ENCODE measurements at regions not wholly inside any gene's neighbourhood (a gene's known extent, or its start where the extent isn't known, plus 50 kb on each side); places are given as distances from the start of the nearest gene placed in this dataset.

DNA sequence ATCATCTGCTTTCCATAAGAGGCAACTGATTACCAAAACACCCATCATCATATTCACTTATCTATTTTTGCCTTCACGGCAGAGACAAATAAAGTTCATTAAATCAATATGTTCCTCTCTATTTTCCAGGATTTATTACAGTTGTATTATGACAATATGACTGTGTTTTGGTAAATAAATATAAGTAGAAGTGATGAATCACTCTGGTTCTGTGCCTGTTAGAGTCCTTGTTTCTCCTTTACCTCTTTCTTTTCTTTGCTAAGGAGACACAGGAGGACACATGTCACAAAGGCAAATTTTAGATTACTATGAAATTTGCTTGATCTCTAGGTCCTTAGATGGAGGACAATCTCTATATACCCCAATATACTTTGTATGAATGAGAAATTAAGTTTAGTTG is 152.6 kb upstream of the PLSCR5 start:
- ATAC-seq = no peak
- TF ChIP-seq, protein P1, sequence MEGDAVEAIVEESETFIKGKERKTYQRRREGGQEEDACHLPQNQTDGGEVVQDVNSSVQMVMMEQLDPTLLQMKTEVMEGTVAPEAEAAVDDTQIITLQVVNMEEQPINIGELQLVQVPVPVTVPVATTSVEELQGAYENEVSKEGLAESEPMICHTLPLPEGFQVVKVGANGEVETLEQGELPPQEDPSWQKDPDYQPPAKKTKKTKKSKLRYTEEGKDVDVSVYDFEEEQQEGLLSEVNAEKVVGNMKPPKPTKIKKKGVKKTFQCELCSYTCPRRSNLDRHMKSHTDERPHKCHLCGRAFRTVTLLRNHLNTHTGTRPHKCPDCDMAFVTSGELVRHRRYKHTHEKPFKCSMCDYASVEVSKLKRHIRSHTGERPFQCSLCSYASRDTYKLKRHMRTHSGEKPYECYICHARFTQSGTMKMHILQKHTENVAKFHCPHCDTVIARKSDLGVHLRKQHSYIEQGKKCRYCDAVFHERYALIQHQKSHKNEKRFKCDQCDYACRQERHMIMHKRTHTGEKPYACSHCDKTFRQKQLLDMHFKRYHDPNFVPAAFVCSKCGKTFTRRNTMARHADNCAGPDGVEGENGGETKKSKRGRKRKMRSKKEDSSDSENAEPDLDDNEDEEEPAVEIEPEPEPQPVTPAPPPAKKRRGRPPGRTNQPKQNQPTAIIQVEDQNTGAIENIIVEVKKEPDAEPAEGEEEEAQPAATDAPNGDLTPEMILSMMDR (IDR thresholded peaks at IDR 0.05) = no peak
- Histone ChIP-seq H3K9me3 (no peaks in the 10 kb centered on the region), H3K27ac (no peak overlapping the region), H3K4me1 (no peaks in the 10 kb centered on the region), H3K27me3 (ENCODE audit: low read depth) (no peaks in the 10 kb centered on the region), H3K36me3 (no peaks in the 10 kb centered on the region), H3K4me3 (no peak overlapping the region)
- intact Hi-C loops (cut with DNase I) = no loop called here
- no peak for DNase-seq

DNA sequence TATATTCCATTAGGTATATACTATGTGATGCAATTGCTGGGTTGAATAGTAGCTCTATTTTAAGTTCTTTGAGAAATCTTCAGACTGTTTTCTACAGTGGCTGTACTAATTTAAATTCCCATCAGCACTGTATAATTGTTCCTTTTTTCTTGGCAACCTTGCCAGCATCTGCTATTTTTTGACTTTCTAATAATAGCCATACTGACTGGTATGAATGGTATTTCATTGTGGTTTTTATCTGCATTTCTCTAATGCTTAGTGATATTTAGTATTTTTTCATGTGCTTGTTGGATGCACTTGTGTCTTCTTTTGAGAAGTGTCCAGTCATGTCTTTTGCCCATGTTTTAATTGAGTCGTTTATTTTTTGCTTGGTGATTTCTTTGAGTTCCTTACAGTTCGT is 145.1 kb upstream of the PLSCR5 start:
- intact Hi-C loops (cut with DNase I) = no loop called here
- H3K27ac ChIP-seq = no peak overlapping the region
- TF ChIP-seq, protein P1 (IDR thresholded peaks at IDR 0.05) = no peak
- DNase-seq (no peak), ATAC-seq (no peak)
- no peaks in the 10 kb centered on the region for H3K9me3 ChIP-seq
- no peak overlapping the region for H3K4me3 ChIP-seq
- no peaks in the 10 kb centered on the region for H3K27me3 ChIP-seq (ENCODE audit: low read depth)
- H3K36me3 ChIP-seq = no peaks in the 10 kb centered on the region
- no peaks in the 10 kb centered on the region for H3K4me1 ChIP-seq

DNA sequence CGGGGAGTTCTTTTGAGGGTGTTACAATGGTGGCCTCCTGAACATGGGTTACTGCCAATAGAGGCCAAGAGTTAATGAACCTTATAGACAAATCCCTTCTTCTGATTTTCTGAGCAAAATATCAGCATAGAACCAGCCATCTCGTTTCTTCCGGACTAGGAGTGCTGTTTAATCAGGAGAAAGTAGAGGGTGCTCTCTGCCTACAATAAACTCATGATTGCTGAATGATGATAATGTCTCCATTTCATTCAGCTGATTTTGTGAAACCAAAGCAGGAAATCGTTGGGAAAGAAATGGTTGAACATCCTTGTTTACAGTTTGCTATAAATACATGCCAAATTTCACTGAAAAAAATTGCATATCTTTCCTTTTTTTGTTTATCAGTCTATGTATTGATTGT is 142.8 kb upstream of the PLSCR5 start:
- Histone ChIP-seq H3K9me3 (no peaks in the 10 kb centered on the region), H3K36me3 (no peaks in the 10 kb centered on the region), H3K27ac (no peak overlapping the region), H3K27me3 (ENCODE audit: low read depth) (no peaks in the 10 kb centered on the region), H3K4me3 (no peak overlapping the region), H3K4me1 (no peaks in the 10 kb centered on the region)
- TF ChIP-seq, protein P1 (IDR thresholded peaks at IDR 0.05) = no peak
- intact Hi-C loops (cut with DNase I) = no loop called here
- DNase-seq = no peak
- ATAC-seq = no peak

DNA sequence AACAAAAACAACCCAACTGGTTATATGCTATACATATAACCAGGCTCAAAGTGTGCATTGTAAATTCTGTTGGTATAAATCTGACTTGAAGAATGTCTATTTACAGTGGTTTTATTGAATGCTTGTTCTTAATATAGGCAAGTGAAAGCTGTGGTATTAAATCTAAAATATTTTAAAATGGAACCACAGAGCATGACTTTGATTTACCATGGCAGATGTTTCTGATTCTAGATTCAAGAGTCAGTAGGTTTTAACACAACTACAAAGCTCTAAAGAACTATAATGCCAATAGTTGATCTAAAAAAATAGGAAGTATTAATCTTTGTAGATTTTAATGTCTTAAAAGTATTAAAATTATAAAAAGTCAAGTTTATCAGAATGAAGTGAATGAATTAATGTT is 141.9 kb upstream of the PLSCR5 start:
- no peak for DNase-seq
- no peaks in the 10 kb centered on the region for H3K27me3 ChIP-seq (ENCODE audit: low read depth)
- H3K4me1 ChIP-seq = no peaks in the 10 kb centered on the region
- no peaks in the 10 kb centered on the region for H3K9me3 ChIP-seq
- ATAC-seq = no peak
- TF ChIP-seq, protein P1 (IDR thresholded peaks at IDR 0.05) = no peak
- intact Hi-C loops (cut with DNase I) = no loop called here
- H3K36me3 ChIP-seq = no peaks in the 10 kb centered on the region
- H3K27ac ChIP-seq = no peak overlapping the region
- no peak overlapping the region for H3K4me3 ChIP-seq

DNA sequence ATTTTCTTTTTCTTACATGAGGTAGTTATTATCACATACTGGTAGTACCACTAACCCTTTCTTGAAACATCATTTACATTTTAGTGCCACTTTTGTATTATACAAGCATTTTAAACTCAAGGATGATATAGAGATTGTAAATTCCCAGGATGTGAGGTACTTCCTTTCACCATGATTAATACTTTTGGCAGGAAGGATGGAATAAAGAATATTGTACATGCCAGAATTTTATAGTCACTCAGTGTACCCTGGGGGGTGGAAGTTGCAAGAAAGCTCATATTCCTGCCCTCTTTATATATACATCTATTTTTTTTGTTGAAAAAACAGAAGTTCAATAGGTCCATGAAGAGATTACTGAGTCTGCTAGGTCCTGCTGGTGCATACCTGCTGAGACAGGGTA is 141.0 kb upstream of the PLSCR5 start:
- intact Hi-C loops (cut with DNase I) = no loop called here
- H3K4me1 ChIP-seq = no peaks in the 10 kb centered on the region
- no peak overlapping the region for H3K4me3 ChIP-seq
- ATAC-seq (no peak), DNase-seq (no peak)
- no peaks in the 10 kb centered on the region for H3K27me3 ChIP-seq (ENCODE audit: low read depth)
- TF ChIP-seq, protein P1 (IDR thresholded peaks at IDR 0.05) = no peak
- H3K9me3 ChIP-seq = no peaks in the 10 kb centered on the region
- no peaks in the 10 kb centered on the region for H3K36me3 ChIP-seq
- H3K27ac ChIP-seq = no peak overlapping the region

DNA sequence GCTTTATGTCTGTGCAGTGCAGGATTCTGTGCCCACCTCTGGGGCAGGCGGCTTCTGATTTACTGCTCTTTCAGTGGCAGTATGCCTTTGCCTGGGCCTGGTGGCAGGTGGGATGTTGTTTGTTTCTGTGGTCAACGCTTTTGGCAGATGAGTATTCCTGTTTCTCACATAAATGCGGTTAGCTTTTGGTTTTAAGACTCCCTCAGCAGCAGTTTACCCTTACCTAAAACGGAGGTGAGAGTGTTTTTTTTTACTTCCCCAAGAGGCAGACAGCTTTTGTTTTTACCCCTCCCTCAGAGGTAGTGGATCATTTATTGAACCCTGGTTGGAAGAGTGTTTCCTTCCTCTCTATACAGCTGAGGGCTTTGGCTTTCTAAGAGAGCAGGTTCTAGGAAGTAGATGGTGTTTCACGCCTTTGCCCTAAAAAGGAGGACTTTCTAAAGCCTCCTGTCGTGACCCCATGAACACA is 134.1 kb upstream of the PLSCR5 start:
- Histone ChIP-seq H3K27me3 (ENCODE audit: low read depth) (no peaks in the 10 kb centered on the region), H3K9me3 (no peaks in the 10 kb centered on the region), H3K36me3 (no peaks in the 10 kb centered on the region), H3K4me1 (no peaks in the 10 kb centered on the region), H3K27ac (no peak overlapping the region), H3K4me3 (no peak overlapping the region)
- ATAC-seq (no peak), DNase-seq (no peak)
- TF ChIP-seq, protein P1 (IDR thresholded peaks at IDR 0.05) = no peak
- intact Hi-C loops (cut with DNase I) = no loop called here

Measured in lower lobe of right lung (tissue), 2 donors.